Natural killer cell (primary cell): ENCODE measurements at regions not wholly inside any gene's neighbourhood (a gene's known extent, or its start where the extent isn't known, plus 50 kb on each side); places are given as distances from the start of the nearest gene placed in this dataset.

ENCODE experiments used
- ATAC-seq, 3 donors: fragments of 150-1000 bp in 2 of 3; fragments of 200-7000 bp in 1 of 3; cut with Tn5 transposase; 1 replicate in 1 of 3; 2 replicates in 2 of 3; pipeline ENCODE4 v1.10.0; 2021; ENCODE audit warnings: mild to moderate bottlenecking in 2 of 3, moderate library complexity in 2 of 3
- DNase-seq, 2 donors: peaks; one replicate each; pipeline versions ENCODE4 v3.0.0 to v3.0.0-alpha.2; 2013 to 2021; ENCODE audit warnings: mixed read lengths in 1 of 2
- H3K27ac ChIP-seq: one replicate; pipeline ENCODE4 v1.5.1; 2013; ENCODE audit warnings: mild to moderate bottlenecking, low read length
- H3K27me3 ChIP-seq: one replicate; pipeline ENCODE4 v1.6.1; 2013; ENCODE audit warnings: low read length; ENCODE audit not compliant: control insufficient read depth, insufficient read depth
- H3K36me3 ChIP-seq: one replicate; pipeline ENCODE4 v1.6.1; 2013; ENCODE audit warnings: low read length; ENCODE audit not compliant: control insufficient read depth, insufficient read depth
- H3K4me1 ChIP-seq: one replicate; pipeline ENCODE4 v1.6.1; 2013; ENCODE audit warnings: low read length; ENCODE audit not compliant: control insufficient read depth, insufficient read depth
- H3K4me3 ChIP-seq: one replicate; pipeline ENCODE4 v1.5.1; 2013; ENCODE audit warnings: low read length
- H3K9me3 ChIP-seq: one replicate; pipeline ENCODE4 v1.6.1; 2013; ENCODE audit warnings: low read length; ENCODE audit not compliant: control insufficient read depth, insufficient read depth
- H3K27ac Mint-ChIP-seq, 2 donors: one replicate each; pipeline ENCODE4 v1.8.0; 2022; ENCODE audit warnings: mild to moderate bottlenecking in 2 of 2, mixed read lengths in 2 of 2, moderate library complexity in 1 of 2
- H3K27me3 Mint-ChIP-seq, 2 donors: one replicate each; pipeline ENCODE4 v1.8.0; 2022; ENCODE audit warnings: low read depth in 2 of 2, mixed read lengths in 2 of 2
- H3K36me3 Mint-ChIP-seq: one replicate; pipeline ENCODE4 v1.8.0; 2022; ENCODE audit warnings: mixed read lengths
- H3K4me1 Mint-ChIP-seq, 2 donors: one replicate each; pipeline ENCODE4 v1.8.0; 2022; ENCODE audit warnings: mixed read lengths in 2 of 2
- H3K4me3 Mint-ChIP-seq: one replicate; pipeline ENCODE4 v1.8.0; 2022; ENCODE audit warnings: mild to moderate bottlenecking, moderate library complexity, mixed read lengths
- H3K9me3 Mint-ChIP-seq, 2 donors: one replicate each; pipeline ENCODE4 v1.8.0; 2022; ENCODE audit warnings: mixed read lengths in 2 of 2
- CTCF ChIP-seq: fragments of 200-600 bp; IDR thresholded peaks from one replicate; pipeline ENCODE4 v1.8.0; 2022; ENCODE audit warnings: antibody characterized with exemption
- WGBS: methylation state at CpG from one replicate; pipeline ENCODE4 v1.1.7; 2013; ENCODE audit warnings: missing lambda C conversion rate; ENCODE audit not compliant: insufficient coverage; 5-methylcytosine and 5-hydroxymethylcytosine counted together
- intact Hi-C: fragments of 100-400 bp; cut with micrococcal nuclease; formaldehyde crosslinking; loops from one replicate; pipeline ENCODE4 v1.14.2; 2022

- no peaks in the 10 kb centered on the region for H3K4me1 Mint-ChIP-seq
- H3K27ac Mint-ChIP-seq: no peak overlapping the region
- no peaks in the 10 kb centered on the region for H3K36me3 Mint-ChIP-seq
- Histone ChIP-seq H3K27ac (no peak overlapping the region), H3K36me3 (no peaks in the 10 kb centered on the region), H3K4me3 (no peak overlapping the region), H3K9me3 (no peaks in the 10 kb centered on the region), H3K27me3 (no peaks in the 10 kb centered on the region), H3K4me1 (no peaks in the 10 kb centered on the region)
- no peak for ATAC-seq
- H3K27me3 Mint-ChIP-seq: peaks cover 0 to 5% of the 10 kb centered on the region in 2 donors
- DNase-seq: no peak
- TF ChIP-seq CTCF: no peak
- no peaks in the 10 kb centered on the region for H3K9me3 Mint-ChIP-seq
- H3K4me3 Mint-ChIP-seq: no peak overlapping the region
- intact Hi-C loops: no loop called here
- 95% methylated on average over 2 of the region's 3 CpGs for WGBS
These were observed 552.4 kb upstream of the DAB2 start for GRCh38 chr5:39977066-39977655.

GRCh38 chr5:39970117-39970798 is 545.5 kb upstream of the DAB2 start:
- DNase-seq (no peak), ATAC-seq (no peak)
- WGBS: 92% methylated on average over 1 of the region's 2 CpGs
- Histone ChIP-seq H3K4me1 (no peaks in the 10 kb centered on the region), H3K4me3 (no peak overlapping the region), H3K36me3 (no peaks in the 10 kb centered on the region), H3K9me3 (no peaks in the 10 kb centered on the region), H3K27me3 (peaks cover 4% of the 10 kb centered on the region), H3K27ac (no peak overlapping the region)
- H3K9me3 Mint-ChIP-seq: no peaks in the 10 kb centered on the region
- no peaks in the 10 kb centered on the region for H3K4me1 Mint-ChIP-seq
- no peak overlapping the region for H3K4me3 Mint-ChIP-seq
- intact Hi-C loops: no loop called here
- H3K27me3 Mint-ChIP-seq: peaks cover 8 to 11% of the 10 kb centered on the region in 2 donors
- no peak overlapping the region for H3K27ac Mint-ChIP-seq
- no peaks in the 10 kb centered on the region for H3K36me3 Mint-ChIP-seq
- TF ChIP-seq CTCF: no peak

GRCh38 chr5:39968381-39968780 is 543.6 kb upstream of the DAB2 start:
- H3K27ac ChIP-seq: no peak overlapping the region
- DNase-seq (no peak), ATAC-seq (no peak)
- Mint-ChIP-seq H3K27ac (no peak overlapping the region), H3K27me3 (peaks cover 13 to 20% of the 10 kb centered on the region in 2 donors), H3K4me1 (no peaks in the 10 kb centered on the region), H3K36me3 (no peaks in the 10 kb centered on the region), H3K9me3 (no peaks in the 10 kb centered on the region), H3K4me3 (no peak overlapping the region)
- peaks cover 4% of the 10 kb centered on the region for H3K27me3 ChIP-seq
- intact Hi-C loops: no loop called here
- TF ChIP-seq CTCF: no peak
- H3K4me3 ChIP-seq: no peak overlapping the region
- no peaks in the 10 kb centered on the region for H3K36me3 ChIP-seq
- H3K9me3 ChIP-seq: no peaks in the 10 kb centered on the region
- 100% methylated on average over 1 of the region's 2 CpGs for WGBS
- no peaks in the 10 kb centered on the region for H3K4me1 ChIP-seq

GRCh38 chr5:39955156-39955555 is 530.4 kb upstream of the DAB2 start:
- Histone ChIP-seq H3K27me3 (no peaks in the 10 kb centered on the region), H3K27ac (no peak overlapping the region), H3K4me1 (no peaks in the 10 kb centered on the region), H3K4me3 (no peak overlapping the region), H3K9me3 (no peaks in the 10 kb centered on the region), H3K36me3 (no peaks in the 10 kb centered on the region)
- H3K4me1 Mint-ChIP-seq: no peaks in the 10 kb centered on the region
- no peak for ATAC-seq
- no peaks in the 10 kb centered on the region for H3K36me3 Mint-ChIP-seq
- H3K4me3 Mint-ChIP-seq: no peak overlapping the region
- no peak overlapping the region for H3K27ac Mint-ChIP-seq
- peaks cover 0 to 3% of the 10 kb centered on the region in 2 donors for H3K27me3 Mint-ChIP-seq
- no peak for TF ChIP-seq CTCF
- DNase-seq: no peak
- intact Hi-C loops: no loop called here
- no peaks in the 10 kb centered on the region for H3K9me3 Mint-ChIP-seq
- whole genome bisulfite sequencing: 80% methylated on average over 1 of the region's 2 CpGs
